Hepatocyte (in vitro differentiated cells): ENCODE measurements at regions not wholly inside any gene's neighbourhood (a gene's known extent, or its start where the extent isn't known, plus 50 kb on each side); places are given as distances from the start of the nearest gene placed in this dataset.

Experiments used
- DNase-seq: peaks from one replicate; pipeline ENCODE4 v3.0.0-alpha.2; 2016; ENCODE audit warnings: low spot score
- H2AFZ ChIP-seq: fragments of 200-600 bp; sonication (generic); 2 replicates; pipeline ENCODE4 v1.6.0; 2016; ENCODE audit warnings: antibody characterized with exemption, mild to moderate bottlenecking
- H3K27ac ChIP-seq: fragments of 200-600 bp; sonication (generic); 2 replicates; pipeline ENCODE4 v1.5.1; 2016; ENCODE audit warnings: mild to moderate bottlenecking
- H3K27me3 ChIP-seq: fragments of 200-600 bp; sonication (generic); 2 replicates; pipeline ENCODE4 v1.6.1; 2016
- H3K36me3 ChIP-seq: fragments of 200-600 bp; sonication (generic); replicated peaks from 2 replicates; pipeline ENCODE4 v1.5.1; 2016; ENCODE audit warnings: low read depth; ENCODE audit not compliant: insufficient read depth
- H3K4me1 ChIP-seq: fragments of 200-600 bp; sonication (generic); 2 replicates; pipeline ENCODE4 v1.5.1; 2016; ENCODE audit warnings: mild to moderate bottlenecking, moderate library complexity; ENCODE audit not compliant: insufficient read depth
- H3K4me2 ChIP-seq: fragments of 200-600 bp; sonication (generic); 2 replicates; pipeline ENCODE4 v1.6.0; 2016
- H3K4me3 ChIP-seq: fragments of 200-600 bp; sonication (generic); 2 replicates; pipeline ENCODE4 v1.5.1; 2016; ENCODE audit warnings: mild to moderate bottlenecking
- H3K79me2 ChIP-seq: fragments of 200-600 bp; sonication (generic); 2 replicates; pipeline ENCODE4 v1.6.0; 2017; ENCODE audit warnings: mild to moderate bottlenecking
- H3K9me2 ChIP-seq: fragments of 200-600 bp; sonication (generic); replicated peaks from 2 replicates; pipeline ENCODE4 v1.6.0; 2017; ENCODE audit warnings: mild to moderate bottlenecking; ENCODE audit not compliant: insufficient read depth
- H3K9me3 ChIP-seq: fragments of 200-600 bp; sonication (generic); 2 replicates; pipeline ENCODE4 v1.5.1; 2016; ENCODE audit warnings: low read depth, mild to moderate bottlenecking
- H4K20me1 ChIP-seq: fragments of 200-600 bp; sonication (generic); 2 replicates; pipeline ENCODE4 v1.6.0; 2016; ENCODE audit warnings: mild to moderate bottlenecking; ENCODE audit not compliant: insufficient read depth, poor library complexity, severe bottlenecking
- CTCF ChIP-seq: fragments of 200-600 bp; sonication (generic); IDR thresholded peaks from 2 replicates; pipeline ENCODE4 v1.5.1; 2016; ENCODE audit warnings: antibody characterized with exemption, mild to moderate bottlenecking; ENCODE audit not compliant: poor library complexity
- EZH2 ChIP-seq: fragments of 200-600 bp; sonication (generic); IDR thresholded peaks from 2 replicates; pipeline ENCODE4 v1.6.1; 2016; ENCODE audit warnings: antibody characterized with exemption, mild to moderate bottlenecking, borderline replicate concordance
- EZH2phosphoT487 ChIP-seq: fragments of 200-600 bp; sonication (generic); IDR thresholded peaks from one replicate; pipeline ENCODE4 v1.6.1; 2018; ENCODE audit warnings: antibody characterized with exemption, mild to moderate bottlenecking, low read depth, moderate library complexity; ENCODE audit not compliant: unreplicated experiment, severe bottlenecking
- WGBS: methylation state at CpG from one replicate; pipeline ENCODE4 v1.1.6; 2016; ENCODE audit warnings: low lambda C conversion rate; ENCODE audit errors: missing lambda C conversion rate; 5-methylcytosine and 5-hydroxymethylcytosine counted together

DNA sequence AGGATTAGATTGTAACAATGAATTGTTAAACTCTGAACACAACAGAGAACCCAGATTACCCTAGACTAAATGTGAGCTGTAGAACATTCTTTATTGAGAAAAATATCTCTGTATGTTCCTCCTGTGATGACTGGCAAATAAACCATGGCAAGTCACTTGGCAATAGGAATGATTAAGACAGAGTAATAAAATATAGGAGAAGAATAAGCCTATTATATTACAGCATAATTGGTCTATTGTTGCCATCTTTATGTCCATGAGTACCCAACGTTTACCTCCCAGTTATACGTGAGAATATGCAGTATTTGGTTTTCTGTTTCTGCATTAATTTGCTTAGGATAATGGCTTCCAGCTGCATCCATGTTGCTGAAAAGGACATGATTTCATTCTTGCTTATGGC lies 211.2 kb upstream of the AVPR1A start:
- H3K36me3 ChIP-seq = no peaks in the 10 kb centered on the region
- H3K27me3 ChIP-seq = no peaks in the 10 kb centered on the region
- H3K4me2 ChIP-seq = no peak overlapping the region
- H4K20me1 ChIP-seq = no peaks in the 10 kb centered on the region
- H2AFZ ChIP-seq = no peak overlapping the region
- no peaks in the 10 kb centered on the region for H3K9me2 ChIP-seq
- no peaks in the 10 kb centered on the region for H3K79me2 ChIP-seq
- H3K4me3 ChIP-seq = no peak overlapping the region
- no peaks in the 10 kb centered on the region for H3K9me3 ChIP-seq
- 95% methylated on average over 2 of the region's 2 CpGs for WGBS
- H3K4me1 ChIP-seq = no peaks in the 10 kb centered on the region
- no peak overlapping the region for H3K27ac ChIP-seq
- no peak for TF ChIP-seq EZH2phosphoT487
- no peak for TF ChIP-seq CTCF
- TF ChIP-seq EZH2 = no peak
- no peak for DNase-seq

DNA sequence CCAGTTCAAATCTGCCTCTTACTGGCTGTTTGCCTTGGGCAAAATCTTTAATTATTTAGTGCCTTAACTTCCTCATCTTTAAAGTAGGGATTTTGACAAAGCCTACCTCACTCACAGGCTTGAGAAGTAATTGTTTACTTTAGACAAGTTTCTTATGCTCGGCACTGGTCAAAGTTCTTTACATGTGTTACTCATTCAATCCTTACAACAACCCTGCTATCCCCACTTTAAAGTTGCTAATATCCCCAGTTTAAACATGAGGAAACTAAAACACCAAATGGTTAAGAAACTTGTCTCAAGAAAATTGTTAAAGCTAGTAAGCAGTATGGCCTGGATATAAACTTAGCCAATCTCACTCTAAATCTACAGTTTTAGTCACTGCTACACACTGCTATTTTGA lies 204.0 kb upstream of the AVPR1A start:
- 21% methylated on average over 1 of the region's 1 CpG for WGBS

GRCh38 chr12:63353559-63353958 lies 202.6 kb upstream of the AVPR1A start:
- TF ChIP-seq EZH2phosphoT487 (no peak), EZH2 (no peak), CTCF (no peak)
- H3K4me2 ChIP-seq = no peak overlapping the region
- H3K9me3 ChIP-seq = no peaks in the 10 kb centered on the region
- no peak overlapping the region for H3K27ac ChIP-seq
- no peaks in the 10 kb centered on the region for H3K27me3 ChIP-seq
- H3K9me2 ChIP-seq = no peaks in the 10 kb centered on the region
- no peaks in the 10 kb centered on the region for H4K20me1 ChIP-seq
- H3K36me3 ChIP-seq = no peaks in the 10 kb centered on the region
- DNase-seq = no peak
- no peak overlapping the region for H2AFZ ChIP-seq
- no peak overlapping the region for H3K4me3 ChIP-seq
- 88% methylated on average over 1 of the region's 1 CpG for WGBS
- no peaks in the 10 kb centered on the region for H3K4me1 ChIP-seq
- H3K79me2 ChIP-seq = no peaks in the 10 kb centered on the region

More for the DNA sequence above, 204.0 kb upstream of the AVPR1A start:
- H3K4me1 ChIP-seq = no peaks in the 10 kb centered on the region
- H2AFZ ChIP-seq = no peak overlapping the region
- H3K9me2 ChIP-seq = no peaks in the 10 kb centered on the region
- no peak overlapping the region for H3K4me2 ChIP-seq
- TF ChIP-seq EZH2 (no peak), EZH2phosphoT487 (no peak), CTCF (no peak)
- peak overlapping the region; percentile 45 for H3K27ac ChIP-seq
- H4K20me1 ChIP-seq = no peaks in the 10 kb centered on the region
- no peaks in the 10 kb centered on the region for H3K79me2 ChIP-seq
- no peak overlapping the region for H3K4me3 ChIP-seq
- H3K9me3 ChIP-seq = no peaks in the 10 kb centered on the region
- H3K27me3 ChIP-seq = no peaks in the 10 kb centered on the region
- H3K36me3 ChIP-seq = no peaks in the 10 kb centered on the region
- peak; percentile 16 for DNase-seq

GRCh38 chr12:63351370-63351769 lies 200.4 kb upstream of the AVPR1A start:
- Histone ChIP-seq H3K79me2 (no peaks in the 10 kb centered on the region), H2AFZ (no peak overlapping the region), H3K36me3 (no peaks in the 10 kb centered on the region), H3K4me2 (no peak overlapping the region), H3K27ac (no peak overlapping the region), H3K4me1 (no peaks in the 10 kb centered on the region), H3K9me3 (no peaks in the 10 kb centered on the region), H3K27me3 (no peaks in the 10 kb centered on the region), H4K20me1 (no peaks in the 10 kb centered on the region), H3K9me2 (no peaks in the 10 kb centered on the region), H3K4me3 (no peak overlapping the region)
- 79% methylated on average over 3 of the region's 3 CpGs for WGBS
- no peak for DNase-seq
- no peak for TF ChIP-seq EZH2
- TF ChIP-seq CTCF = no peak
